ENCODE measurements at regions not wholly inside any gene's neighbourhood (a gene's known extent, or its start where the extent isn't known, plus 50 kb on each side); places are given as distances from the start of the nearest gene placed in this dataset.
"Not testable (repeated sequence)": the region's sequence is repeated elsewhere in the genome, so short reads cannot be mapped to it uniquely, and the experiment has no call there.

DNA sequence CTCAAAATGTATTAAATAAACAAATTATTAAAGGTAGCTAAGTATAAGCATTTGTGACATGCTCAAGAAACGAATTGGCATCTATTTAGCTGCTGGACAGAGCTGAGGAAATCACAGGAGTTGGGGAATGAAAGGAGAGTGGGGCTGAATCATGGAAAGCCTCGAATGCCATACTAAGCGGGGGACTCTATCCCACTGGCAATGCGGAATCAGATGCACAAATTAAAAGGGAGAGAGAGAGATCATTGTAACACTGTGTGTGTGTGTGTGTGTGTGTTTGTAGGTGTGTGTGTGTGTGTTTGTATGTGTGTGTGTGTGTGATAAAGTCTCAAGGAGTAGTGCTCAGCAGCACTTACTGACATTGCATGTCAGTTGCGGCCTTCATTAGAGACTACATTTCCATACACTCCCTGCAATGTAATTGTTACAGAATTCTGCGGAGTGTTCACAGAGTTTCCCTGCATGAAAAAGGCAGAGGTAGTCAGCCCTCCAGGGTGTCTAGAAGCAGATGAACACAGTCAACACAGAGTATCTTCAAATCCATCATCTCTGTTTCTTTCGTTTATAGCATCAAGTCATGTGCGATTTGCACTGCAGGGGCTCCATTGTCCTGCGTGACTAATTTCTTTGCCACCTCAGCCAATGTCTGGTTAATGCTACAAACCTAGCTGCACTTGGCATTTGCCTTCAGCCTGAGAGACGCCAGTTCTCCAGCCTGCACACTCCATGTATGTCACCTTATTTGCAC lies 111.7 kb upstream of the CYRIA start:
- no peak for DNase-seq

DNA sequence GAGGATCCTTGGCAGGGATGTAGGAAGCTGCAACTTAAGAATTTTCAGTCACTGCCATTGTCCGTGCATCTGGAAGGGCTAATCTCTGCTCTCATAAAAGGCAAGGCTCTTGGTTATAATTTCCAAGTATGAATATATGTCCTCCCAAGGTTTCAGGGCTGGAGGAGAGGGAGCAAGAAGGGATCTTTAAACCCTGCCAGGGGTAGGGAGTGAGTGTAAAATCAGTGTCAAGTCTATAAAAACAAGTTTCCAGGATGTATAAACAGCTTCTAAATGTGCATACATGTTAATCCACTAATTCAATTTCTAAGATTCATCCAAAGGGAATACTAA lies 110.2 kb upstream of the CYRIA start:
- no peak for DNase-seq

DNA sequence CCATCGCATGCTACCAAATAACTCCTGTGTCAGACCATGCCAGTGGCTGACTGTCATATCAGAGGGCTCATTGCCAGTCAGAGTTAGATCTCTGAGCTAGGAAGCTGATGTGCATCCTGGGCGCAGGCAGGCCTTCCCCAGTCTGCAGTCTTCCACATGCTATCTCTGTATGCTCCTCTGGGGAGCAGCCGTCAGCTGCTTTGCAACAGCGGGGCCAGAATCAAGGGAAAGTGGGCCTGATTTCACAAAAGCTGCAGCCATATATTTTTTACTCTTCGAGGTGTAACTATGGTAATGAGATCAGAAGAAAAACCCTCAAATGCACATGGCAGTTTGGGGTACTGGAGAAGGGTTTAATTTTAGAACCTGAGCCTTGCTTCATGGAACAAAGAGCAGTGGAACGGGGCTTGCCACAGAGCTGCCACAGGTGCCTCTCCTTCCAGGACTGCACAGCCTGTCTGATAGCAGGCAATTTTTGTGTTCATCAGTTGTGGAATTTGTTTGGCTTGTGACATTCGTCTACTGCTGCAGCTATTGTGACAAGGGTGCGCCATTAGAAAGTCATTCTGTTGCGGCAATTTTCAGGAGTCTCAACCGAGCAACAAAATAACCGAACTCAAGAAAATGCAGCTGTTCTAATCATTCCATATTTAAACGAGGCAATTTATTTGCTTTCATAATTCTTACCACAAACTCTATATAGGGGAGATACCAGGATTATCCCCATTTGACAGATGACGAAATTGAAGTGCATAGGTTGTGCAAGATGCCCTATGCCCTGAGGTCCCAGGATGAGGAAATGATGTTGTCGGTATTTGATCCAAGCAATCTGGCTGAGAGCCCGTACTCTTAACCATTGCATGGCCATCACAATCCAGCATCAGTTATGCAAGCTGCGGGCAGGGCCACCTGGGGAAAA lies 109.6 kb upstream of the CYRIA start:
- DNase-seq, result no peak

DNA sequence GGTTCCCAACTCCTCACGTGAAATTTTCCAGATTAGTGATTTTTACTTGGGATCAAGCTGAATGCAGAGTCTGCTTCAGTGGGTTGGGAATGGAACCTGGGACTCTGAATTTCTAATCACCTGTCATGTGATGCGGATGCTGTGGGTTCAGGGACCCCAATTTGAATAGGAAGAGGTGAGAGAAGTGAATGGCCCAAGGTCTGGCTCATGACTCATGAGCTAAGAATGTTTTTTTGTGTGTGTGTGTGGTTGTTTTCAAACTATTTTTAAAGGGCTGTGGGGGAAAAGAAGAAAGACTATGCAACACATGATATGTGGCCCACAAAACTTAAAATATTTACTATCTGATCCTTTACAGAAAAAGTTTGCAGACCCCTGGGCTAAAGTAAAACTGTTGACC lies 108.5 kb upstream of the CYRIA start:
- DNase-seq, result no peak

DNA sequence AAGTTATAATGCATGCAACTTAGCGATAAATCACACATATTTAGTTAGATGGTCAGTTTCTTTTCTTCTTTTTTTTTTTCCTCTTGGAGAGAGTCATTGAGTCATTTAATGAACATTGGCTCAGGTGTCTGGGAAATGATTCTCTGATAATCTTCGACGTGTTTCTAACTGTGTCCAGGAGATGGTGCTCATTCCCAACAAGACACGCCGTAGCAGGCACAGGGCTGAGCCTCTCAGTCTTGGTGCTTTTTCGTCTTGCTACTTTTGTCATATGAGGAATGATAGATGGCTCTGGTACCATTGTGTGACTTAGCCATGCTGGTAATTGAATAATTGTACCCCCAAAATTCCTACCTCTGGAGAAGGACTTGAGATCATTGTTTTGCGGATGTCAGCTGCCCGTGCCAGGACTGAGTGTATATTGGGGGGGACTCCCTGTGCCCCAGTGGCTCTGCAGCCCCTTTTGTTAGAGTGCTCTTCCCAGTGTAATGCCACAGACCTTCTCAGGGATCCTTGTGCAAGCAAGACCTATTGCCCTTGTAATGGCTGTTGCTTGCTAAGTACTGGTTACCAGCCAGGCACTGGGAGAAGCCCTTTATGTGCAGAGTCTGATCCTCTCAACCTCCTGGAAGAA lies 107.6 kb upstream of the CYRIA start:
- no peak for DNase-seq

DNA sequence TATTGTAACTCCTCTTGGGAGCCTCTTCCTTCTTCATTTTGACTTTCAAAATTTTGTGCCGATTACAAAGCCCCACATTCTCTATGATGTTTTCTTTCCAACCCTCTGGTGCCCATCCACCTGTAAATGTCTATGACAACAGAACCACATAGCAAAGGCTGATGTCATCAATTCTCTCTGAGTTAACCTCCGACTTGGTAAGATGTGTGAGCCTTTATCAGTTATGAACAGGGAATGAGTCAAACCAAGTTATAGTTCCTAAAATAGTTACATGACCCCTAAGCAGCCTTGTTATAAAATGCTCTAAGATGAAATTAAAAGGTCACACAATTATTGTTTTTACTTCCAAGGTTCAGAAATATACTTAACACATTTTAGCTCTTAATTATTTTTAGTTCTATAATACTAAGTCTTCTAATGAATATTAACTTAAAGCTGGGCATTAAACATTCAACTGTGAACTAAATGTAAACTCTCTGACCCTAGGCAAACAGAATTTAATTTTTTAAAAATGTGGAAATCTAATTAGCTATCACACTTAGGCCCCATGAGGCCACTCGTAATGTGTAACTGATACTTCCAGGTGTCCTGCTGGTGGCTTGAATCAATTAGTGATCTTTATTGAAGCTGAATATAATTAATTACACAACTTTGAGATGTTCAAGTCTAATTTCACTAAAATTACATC lies 102.3 kb upstream of the CYRIA start:
- DNase-seq, result no peak

DNA sequence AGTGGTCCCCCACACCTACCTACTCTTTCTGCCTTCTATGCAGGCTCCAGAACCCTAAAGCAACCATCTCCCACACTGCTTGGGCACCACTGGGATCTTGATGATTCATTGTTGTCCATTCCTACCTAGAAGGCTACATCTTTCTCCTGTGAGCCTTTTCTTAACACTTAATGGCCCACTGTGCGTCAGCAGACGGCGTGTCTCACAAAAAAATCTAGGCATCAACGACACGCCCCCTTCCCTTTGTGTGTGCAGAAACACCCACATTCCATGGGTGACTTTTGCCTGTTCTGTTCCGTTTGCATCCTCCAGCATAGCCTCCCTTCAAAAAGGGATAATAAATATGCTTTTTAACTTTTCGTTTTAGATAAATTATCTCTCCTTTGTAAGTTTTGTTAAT lies 99.7 kb upstream of the CYRIA start:
- no peak for DNase-seq

DNA sequence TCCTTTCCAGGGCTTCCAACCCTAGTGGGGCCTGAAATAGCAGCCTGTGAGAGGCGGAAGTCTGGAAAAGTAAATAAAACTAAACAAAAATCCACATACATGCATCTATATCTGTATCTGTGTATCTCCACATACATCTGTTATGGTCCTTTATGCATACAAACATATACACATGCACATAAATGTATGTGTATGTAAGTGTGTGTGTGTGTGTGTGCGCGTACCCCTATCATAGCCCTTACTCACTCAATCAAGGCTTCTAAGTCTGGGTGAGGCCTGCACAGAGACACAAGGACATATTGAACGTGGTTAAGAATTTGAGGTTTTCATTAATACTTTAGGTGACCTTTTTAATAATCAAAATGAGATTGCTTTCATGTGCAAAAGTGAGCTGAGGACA lies 98.9 kb upstream of the CYRIA start:
- no peak for DNase-seq

DNA sequence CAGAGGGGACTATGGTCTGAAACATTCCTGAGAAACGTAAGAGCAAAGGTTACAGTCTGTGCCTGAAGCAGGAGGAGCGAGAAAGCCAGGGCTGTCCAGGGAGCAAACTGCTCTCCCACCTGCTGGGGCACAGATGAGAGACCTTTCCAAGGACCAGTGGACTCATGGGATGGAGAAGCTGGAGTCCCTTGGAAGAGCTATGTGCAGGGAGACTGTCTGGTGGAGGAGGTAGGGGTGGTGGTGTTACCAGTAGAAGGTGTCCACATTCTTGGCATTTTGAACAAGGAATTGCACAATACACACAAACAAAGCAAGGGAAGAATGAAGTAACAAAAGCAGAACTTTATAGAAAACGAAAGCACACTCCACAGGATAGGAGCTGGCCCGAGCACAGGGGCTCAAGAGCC lies 97.9 kb upstream of the CYRIA start:
- DNase-seq, result no peak

DNA sequence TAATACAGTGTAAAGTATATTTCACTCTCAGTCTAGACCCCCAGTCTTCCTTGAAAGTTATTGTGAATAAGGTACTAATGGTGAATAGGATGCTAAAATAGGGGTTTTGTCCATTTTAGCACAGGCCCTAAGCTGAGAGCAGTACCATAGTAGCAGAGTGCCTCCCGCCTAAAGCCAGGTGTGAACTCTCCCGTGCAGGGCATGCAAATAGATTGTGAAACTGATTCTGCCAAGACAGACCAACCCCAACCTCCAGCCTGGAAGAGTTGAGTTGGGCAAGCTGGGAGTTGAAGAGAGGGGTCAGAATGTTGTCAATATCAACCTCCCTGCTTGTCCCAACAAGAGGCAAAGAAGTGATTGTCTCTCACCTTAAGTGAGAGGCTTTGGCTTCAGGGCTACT lies 97.4 kb upstream of the CYRIA start:
- DNase-seq, result no peak

DNA sequence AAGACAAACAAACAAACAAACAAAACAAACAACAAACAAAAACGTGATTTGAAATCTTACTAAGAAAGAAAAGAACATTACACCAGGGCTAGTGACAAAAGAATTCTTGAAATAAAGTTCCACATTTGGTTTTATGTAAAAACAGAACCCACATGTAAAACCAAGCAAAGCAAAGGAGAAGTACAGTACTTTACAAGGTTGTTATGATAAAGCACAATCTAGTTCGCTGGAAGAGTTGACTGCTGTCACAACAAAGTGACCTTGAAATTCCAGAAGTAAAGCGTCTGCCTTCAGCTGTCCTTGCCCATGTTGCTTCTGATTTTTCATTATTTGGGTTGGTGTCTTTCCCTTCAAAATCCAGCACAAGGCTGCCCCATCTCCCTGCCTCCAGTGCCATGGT lies 94.8 kb upstream of the CYRIA start:
- no peak for DNase-seq

DNA sequence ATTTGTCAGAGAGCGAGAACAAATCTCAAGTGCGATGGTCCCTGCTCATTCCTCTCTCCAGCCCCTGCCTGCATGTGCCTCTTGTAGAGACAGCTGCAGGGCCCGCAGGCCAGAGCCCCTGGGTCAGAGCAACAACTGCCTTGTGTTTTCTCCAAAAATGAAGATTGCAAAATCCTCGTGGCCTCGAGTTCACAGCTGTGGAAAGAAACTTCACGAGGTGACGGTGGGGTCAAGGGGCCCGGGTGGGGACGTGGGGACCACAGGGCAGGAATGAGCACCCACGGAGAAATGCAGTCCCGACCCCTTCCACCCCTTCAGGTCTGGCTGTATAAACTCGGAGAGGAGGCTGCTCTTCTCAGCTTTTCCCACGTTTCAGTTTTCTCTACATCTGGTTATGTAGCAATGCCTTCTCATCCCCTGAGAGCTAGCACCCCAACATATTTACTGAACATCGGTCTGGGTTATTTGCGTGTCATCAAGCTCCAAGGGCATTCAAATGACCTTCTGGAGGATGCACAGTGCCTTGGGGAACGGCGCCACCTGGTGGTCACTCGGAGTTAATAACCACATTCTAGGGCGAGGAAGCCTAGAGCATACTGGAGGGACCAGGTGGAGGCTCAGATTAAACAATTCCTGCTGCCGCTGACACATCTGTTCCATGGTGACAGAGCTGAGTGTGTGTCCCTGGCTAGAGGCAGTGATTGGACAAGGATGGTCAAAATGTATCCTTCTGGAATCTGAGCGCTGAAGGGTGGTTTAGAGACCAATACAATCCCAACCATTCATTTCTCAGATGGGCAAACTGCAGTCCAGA lies 91.4 kb upstream of the CYRIA start:
- peak; percentile 49 for DNase-seq

DNA sequence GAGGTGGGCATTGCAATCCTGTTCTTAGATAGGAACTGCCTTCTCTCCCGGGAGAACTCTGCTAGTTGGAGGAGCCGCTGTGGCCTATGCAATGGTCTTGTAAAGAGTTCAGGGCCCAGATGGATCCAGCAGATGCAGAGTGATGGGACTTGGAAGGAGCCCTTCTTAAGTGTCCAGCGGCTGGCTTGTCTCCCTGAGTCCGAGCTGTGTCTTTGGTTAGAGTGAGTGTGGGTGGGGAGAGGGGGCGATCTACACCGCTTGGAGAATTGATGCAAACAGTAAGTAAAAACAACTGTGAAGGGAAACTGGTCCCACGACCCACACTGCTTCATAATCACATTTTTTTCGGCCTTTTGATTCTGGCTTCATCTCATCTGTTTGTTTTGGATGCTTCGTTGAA lies 89.8 kb upstream of the CYRIA start:
- DNase-seq, result no peak

DNA sequence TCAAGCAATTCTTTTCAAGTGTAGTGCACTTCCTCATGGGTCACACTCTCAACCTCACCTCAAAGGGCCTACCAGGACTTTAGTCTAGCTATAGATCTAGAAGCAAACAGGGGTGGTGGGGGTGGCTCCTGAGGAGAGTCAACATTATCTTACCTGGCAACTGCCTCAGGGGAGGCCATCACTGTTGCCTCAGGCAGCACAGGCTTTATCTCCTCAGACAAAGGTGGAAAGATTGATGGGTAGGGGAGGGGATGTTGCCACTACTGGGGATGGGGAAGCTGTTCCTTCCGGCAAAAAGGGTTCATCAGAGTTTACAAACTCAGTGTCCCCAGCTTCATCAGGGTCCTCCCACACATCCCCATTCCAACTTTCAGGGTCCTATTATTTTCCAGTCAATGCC lies 87.4 kb upstream of the CYRIA start:
- DNase-seq, result not testable (repeated sequence)

DNA sequence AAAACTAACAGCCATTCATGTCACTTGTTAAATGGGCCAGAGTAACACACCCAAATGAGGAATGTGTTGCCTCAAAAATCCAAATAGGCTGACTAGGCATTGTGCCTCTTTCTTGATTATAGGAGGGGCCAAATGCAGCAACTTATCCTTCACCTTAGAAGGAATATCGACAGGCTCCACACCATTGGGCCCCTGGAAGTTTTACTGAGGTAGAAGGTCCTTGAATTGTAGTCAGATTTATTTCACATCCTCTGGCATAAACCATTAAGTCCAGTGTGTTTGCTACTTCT lies 85.2 kb upstream of the CYRIA start:
- not testable (repeated sequence) for DNase-seq

DNA sequence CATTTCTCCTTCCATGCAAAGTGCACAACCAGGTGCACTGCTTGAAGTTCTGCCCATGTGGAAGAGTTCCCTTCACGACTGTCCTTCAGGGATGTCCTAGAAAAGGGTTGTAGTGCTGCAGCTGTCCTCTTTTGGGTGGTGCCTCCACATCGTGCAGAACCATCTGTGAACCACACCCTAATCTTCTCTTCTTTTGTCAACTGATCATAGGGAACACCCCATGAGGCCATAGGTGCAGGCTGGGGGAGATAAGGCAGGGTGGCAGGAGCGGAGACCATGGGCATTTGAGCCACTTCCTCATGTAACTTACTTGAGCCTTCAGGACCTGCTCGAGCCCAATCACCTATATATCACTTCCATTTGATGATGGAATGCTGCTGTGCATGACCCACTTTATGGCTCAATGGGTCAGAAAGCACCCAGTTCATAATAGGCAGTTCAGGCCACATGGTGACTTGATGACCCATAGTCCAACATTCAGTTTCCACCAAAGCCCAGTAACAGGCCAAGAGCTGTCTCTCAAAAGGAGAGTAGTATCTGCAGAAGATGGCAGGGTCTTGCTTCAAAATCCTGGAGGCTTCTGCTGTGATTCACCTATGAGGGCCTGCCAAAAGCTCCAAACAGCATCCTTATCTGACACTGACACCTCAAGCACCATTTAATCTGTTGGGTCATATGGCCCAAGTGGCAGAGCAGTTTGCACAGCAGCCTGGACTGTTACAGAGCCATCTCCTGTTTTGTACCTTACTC lies 84.7 kb upstream of the CYRIA start:
- DNase-seq, result no peak

DNA sequence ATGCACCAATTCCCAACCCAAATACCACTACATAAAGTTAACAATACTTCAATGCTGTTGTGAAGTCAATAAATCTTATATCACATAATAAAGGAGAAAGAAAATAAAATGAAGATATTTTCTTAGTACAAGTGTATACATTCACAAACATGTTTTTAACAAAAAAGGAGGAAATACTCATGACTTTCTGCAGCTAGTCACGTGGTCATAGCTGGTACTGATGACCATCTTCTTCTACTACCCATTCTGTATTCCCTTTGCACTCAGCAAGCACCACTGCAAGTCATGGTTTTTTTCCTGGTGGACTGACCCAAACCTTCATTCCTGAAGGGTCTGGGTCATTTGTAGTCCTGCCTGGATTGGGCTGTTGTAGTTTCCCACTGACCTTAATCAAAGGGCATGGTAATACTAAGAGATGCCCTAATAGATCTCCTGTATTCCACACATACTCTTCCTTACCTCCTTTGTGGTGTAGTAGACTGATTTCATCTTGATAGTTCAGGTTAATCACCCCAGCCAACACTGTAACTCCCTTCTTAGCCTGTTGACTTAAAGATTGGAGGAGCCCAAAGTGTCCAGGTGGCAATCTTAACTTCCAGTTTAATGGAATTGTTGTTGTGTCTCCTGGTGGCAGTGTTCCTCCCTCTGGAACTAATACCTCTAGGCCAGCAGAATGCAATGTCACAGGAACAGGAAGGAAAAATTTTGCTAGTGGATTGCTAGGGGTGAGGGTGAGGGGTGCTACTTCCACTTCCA lies 83.1 kb upstream of the CYRIA start:
- DNase-seq, result not testable (repeated sequence)

DNA sequence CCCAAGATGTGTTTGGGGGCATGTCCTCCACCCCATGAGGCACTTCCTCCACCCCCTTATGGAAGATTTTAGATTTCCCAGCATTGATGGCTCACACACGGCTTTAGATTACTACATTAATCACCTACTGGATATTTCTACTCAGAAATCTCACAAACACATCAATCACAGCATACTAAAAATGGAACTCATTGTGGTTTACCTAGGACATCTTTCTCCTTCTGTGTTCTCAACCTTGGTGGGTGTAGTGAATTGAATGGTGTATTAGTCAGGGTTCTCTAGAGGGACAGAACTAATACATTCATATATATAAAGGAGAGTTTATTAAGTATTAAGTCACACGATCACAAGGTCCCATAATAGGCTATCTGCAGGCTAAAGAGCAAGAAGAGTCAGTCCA lies 82.1 kb upstream of the CYRIA start:
- DNase-seq, result no peak

DNA sequence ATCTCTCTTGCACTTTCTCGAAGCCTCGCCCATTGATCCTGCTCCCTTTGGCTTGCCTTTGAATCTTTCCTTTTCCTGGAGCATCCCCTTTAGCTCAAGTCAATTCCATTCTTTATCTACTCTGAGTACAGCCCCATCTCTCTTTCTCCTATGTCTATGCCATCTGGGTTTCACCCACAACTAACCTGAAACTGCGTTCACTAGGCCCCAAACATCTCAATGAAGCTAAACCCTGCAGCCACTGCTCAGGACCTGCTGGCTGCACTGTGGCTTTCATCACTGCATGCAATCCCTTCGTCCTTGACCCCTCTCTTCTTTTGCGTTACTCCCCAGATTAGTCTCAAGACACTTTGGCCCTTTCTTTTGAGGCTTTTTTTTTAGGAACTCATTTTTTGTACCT lies 81.6 kb upstream of the CYRIA start:
- DNase-seq, result no peak

DNA sequence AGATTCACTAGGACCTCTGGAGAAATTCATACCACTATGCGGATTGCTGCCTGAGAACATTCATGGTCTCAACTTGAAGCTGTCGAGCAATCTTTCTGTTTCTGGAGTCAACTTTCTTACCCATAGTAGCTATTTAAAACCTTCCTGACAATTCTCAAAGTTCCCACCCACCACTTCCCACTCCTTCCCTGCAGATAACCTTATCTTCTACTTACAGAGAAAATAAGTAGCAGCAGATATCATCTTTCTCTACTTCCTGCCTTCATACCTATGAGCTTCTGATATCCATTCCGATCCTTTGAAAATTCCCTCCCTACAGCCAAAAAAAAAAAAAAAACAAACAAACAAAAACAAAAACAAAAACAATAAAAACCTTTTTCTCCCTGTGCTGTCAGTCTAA lies 81.2 kb upstream of the CYRIA start:
- no peak for DNase-seq

DNA sequence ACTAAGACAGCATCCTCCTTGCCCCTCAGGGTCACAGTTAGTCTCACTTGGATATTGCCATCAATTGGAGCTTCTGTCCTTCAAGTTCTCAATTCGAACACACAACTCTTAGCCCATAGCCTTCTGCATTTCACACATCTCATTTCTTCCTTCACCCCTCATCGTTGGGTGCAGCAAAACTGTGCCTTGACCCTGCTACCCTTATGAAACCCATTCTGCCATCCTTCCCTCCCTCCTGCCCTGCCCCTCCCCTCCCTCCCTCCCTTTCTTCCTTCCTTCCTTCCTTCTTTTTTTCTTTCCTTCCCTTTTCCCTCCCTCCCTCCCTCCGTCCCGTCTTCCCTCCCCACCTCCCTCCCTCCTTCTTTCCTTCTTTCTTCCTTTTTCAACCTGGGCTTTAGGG lies 80.7 kb upstream of the CYRIA start:
- no peak for DNase-seq

Data from CD4-positive, alpha-beta T cell treated with Interleukin-17A for 1 hour (primary cell).